IMR-90 (cell line): ENCODE measurements at regions not wholly inside any gene's neighbourhood (a gene's known extent, or its start where the extent isn't known, plus 50 kb on each side); places are given as distances from the start of the nearest gene placed in this dataset.

Experiments
- ATAC-seq: fragments of 200-7000 bp; cut with Tn5 transposase; 2 replicates; pipeline ENCODE4 v1.9.1; 2020; ENCODE audit warnings: low read depth, mild to moderate bottlenecking, moderate library complexity
- BruUV-seq: library from RNA; stranded (reverse); fragments of 400-500 nt; replicated peaks from 2 replicates; lab custom pipeline; 2021; lab: Mats Ljungman, UMichigan
- CTCF ChIA-PET: fragments of 300-600 bp; formaldehyde crosslinking; extraction: SDS; loops from one replicate; lab custom pipeline; 2021; ENCODE audit warnings: antibody characterized with exemption; lab: Yijun Ruan, JAX
- POLR2A ChIA-PET: fragments of 300-600 bp; sonication (Branson Sonifier 250); formaldehyde crosslinking; loops from one replicate; lab custom pipeline; 2022; ENCODE audit warnings: antibody characterized with exemption; ENCODE audit not compliant: unreplicated experiment; lab: Charles Lee
- DNase-seq: peaks from one replicate; pipeline ENCODE4 v3.0.0; 2013
- H2AFZ ChIP-seq: replicated peaks from 2 replicates; pipeline ENCODE3; 2013; ENCODE audit warnings: low read length, mild to moderate bottlenecking; ENCODE audit not compliant: poor library complexity
- H2AK5ac ChIP-seq: 2 replicates; pipeline ENCODE4 v1.6.1; 2013; ENCODE audit warnings: low read depth, low read length, inconsistent platforms
- H2AK9ac ChIP-seq: replicated peaks from 2 replicates; pipeline ENCODE3; 2013; ENCODE audit warnings: mild to moderate bottlenecking, low read depth, low read length, moderate library complexity; ENCODE audit not compliant: poor library complexity
- H2BK120ac ChIP-seq: 2 replicates; pipeline ENCODE4 v1.6.1; 2013; ENCODE audit warnings: low read depth, low read length, inconsistent platforms
- H2BK15ac ChIP-seq: 3 replicates; pipeline ENCODE4 v1.6.1; 2013; ENCODE audit warnings: low read depth, low read length, inconsistent platforms
- H2BK20ac ChIP-seq: 2 replicates; pipeline ENCODE4 v1.6.1; 2013; ENCODE audit warnings: low read depth, mild to moderate bottlenecking, inconsistent platforms, low read length, moderate library complexity
- H2BK5ac ChIP-seq: 2 replicates; pipeline ENCODE4 v1.6.1; 2013; ENCODE audit warnings: mild to moderate bottlenecking, low read depth, low read length, inconsistent platforms; ENCODE audit not compliant: poor library complexity, severe bottlenecking
- H3K14ac ChIP-seq: replicated peaks from 2 replicates; pipeline ENCODE4 v1.6.1; 2013; ENCODE audit warnings: low read depth, low read length, inconsistent platforms
- H3K18ac ChIP-seq: 2 replicates; pipeline ENCODE4 v1.6.1; 2013; ENCODE audit warnings: low read depth, low read length, control low read depth
- H3K23ac ChIP-seq: 2 replicates; pipeline ENCODE4 v1.6.1; 2013; ENCODE audit warnings: low read depth, low read length, inconsistent platforms
- H3K27ac ChIP-seq: 2 replicates; pipeline ENCODE4 v1.5.1; 2013; ENCODE audit warnings: mild to moderate bottlenecking, control low read depth, low read length; ENCODE audit not compliant: insufficient read depth
- H3K27me3 ChIP-seq: 2 replicates; pipeline ENCODE4 v1.6.1; 2013; ENCODE audit warnings: low read length; ENCODE audit not compliant: control insufficient read depth, insufficient read depth
- H3K36me3 ChIP-seq: 2 replicates; pipeline ENCODE4 v1.6.1; 2013; ENCODE audit warnings: low read length, mixed read lengths; ENCODE audit not compliant: control insufficient read depth, insufficient read depth
- H3K4ac ChIP-seq: 2 replicates; pipeline ENCODE4 v1.6.1; 2013; ENCODE audit warnings: low read depth, low read length, inconsistent platforms
- H3K4me1 ChIP-seq: 2 replicates; pipeline ENCODE4 v1.6.1; 2013; ENCODE audit warnings: low read length, mixed read lengths; ENCODE audit not compliant: control insufficient read depth, insufficient read depth
- H3K4me2 ChIP-seq: 2 replicates; pipeline ENCODE4 v1.6.1; 2013; ENCODE audit warnings: low read depth, mild to moderate bottlenecking, control low read depth, low read length, moderate library complexity
- H3K4me3 ChIP-seq: 2 replicates; pipeline ENCODE4 v1.5.1; 2013; ENCODE audit warnings: low read depth, mild to moderate bottlenecking, control low read depth, low read length, moderate library complexity; ENCODE audit not compliant: insufficient read depth
- H3K56ac ChIP-seq: 2 replicates; pipeline ENCODE4 v1.6.1; 2013; ENCODE audit warnings: low read length, inconsistent platforms; ENCODE audit not compliant: insufficient read depth; ENCODE audit errors: extremely low read depth
- H3K79me1 ChIP-seq, 2 experiments: 2 replicates each; pipeline ENCODE4 v1.6.1; 2013; ENCODE audit warnings: low read length in 2 of 2, inconsistent platforms in 1 of 2, low read depth in 1 of 2
- H3K9ac ChIP-seq: 2 replicates; pipeline ENCODE4 v1.6.1; 2013; ENCODE audit warnings: low read depth, low read length, control low read depth
- H3K9me1 ChIP-seq: 2 replicates; pipeline ENCODE4 v1.6.1; 2013; ENCODE audit warnings: low read length, inconsistent platforms; ENCODE audit not compliant: insufficient read depth
- H3K9me3 ChIP-seq: 2 replicates; pipeline ENCODE4 v1.6.1; 2013; ENCODE audit warnings: low read length; ENCODE audit not compliant: control insufficient read depth, insufficient read depth
- H4K20me1 ChIP-seq: 2 replicates; pipeline ENCODE4 v1.6.1; 2013; ENCODE audit warnings: low read length, inconsistent platforms; ENCODE audit not compliant: insufficient read depth
- H4K5ac ChIP-seq: 2 replicates; pipeline ENCODE4 v1.6.1; 2013; ENCODE audit warnings: mild to moderate bottlenecking, low read depth, low read length, control low read depth
- H4K8ac ChIP-seq, 2 experiments: 2 replicates each; pipeline ENCODE4 v1.6.1; 2013; ENCODE audit warnings: low read depth in 2 of 2, low read length in 2 of 2, control low read depth in 1 of 2, inconsistent platforms in 1 of 2
- H4K91ac ChIP-seq: 2 replicates; pipeline ENCODE4 v1.6.1; 2013; ENCODE audit warnings: low read depth, low read length, inconsistent platforms; ENCODE audit not compliant: insufficient read depth
- BHLHE40 ChIP-seq: fragments of 150-350 bp; IDR thresholded peaks from 2 replicates; pipeline ENCODE4 v1.6.1; 2016; ENCODE audit warnings: mild to moderate bottlenecking, low read depth, low read length
- CHD1 ChIP-seq: IDR thresholded peaks from 2 replicates; pipeline ENCODE4 v1.6.1; 2012; ENCODE audit warnings: low read depth, low read length, improper control_type of control experiment
- ELK1 ChIP-seq: fragments of 150-350 bp; IDR thresholded peaks from 2 replicates; pipeline ENCODE4 v1.6.1; 2016; ENCODE audit warnings: low read depth, mild to moderate bottlenecking, low read length, moderate library complexity, borderline replicate concordance
- FOS ChIP-seq: fragments of 150-350 bp; IDR thresholded peaks from 2 replicates; pipeline ENCODE4 v1.6.1; 2016; ENCODE audit warnings: low read depth, low read length
- MAZ ChIP-seq: IDR thresholded peaks from 2 replicates; pipeline ENCODE4 v1.6.1; 2012; ENCODE audit warnings: low read depth, mild to moderate bottlenecking, low read length, improper control_type of control experiment, moderate library complexity, borderline replicate concordance
- MXI1 ChIP-seq: IDR thresholded peaks from 2 replicates; pipeline ENCODE4 v1.6.1; 2012; ENCODE audit warnings: low read depth, mild to moderate bottlenecking, low read length, moderate library complexity, borderline replicate concordance
- NFE2L2 ChIP-seq: fragments of 150-350 bp; IDR thresholded peaks from 2 replicates; pipeline ENCODE4 v1.6.1; 2016; ENCODE audit warnings: low read depth, mild to moderate bottlenecking, low read length
- POLR2A ChIP-seq: IDR thresholded peaks from 2 replicates; pipeline ENCODE4 v1.6.1; 2012; ENCODE audit warnings: mild to moderate bottlenecking, low read depth, low read length
- RFX5 ChIP-seq: IDR thresholded peaks from 2 replicates; pipeline ENCODE4 v1.8.0; 2012; ENCODE audit warnings: low read depth, mild to moderate bottlenecking, low read length, moderate library complexity
- WGBS, 2 experiments: methylation state at CpG; one replicate each; pipeline versions ENCODE4 v1.1.5 to v1.1.7; 2013; ENCODE audit warnings: missing lambda C conversion rate in 2 of 2; ENCODE audit not compliant: insufficient read length in 1 of 2; ENCODE audit errors: extremely low coverage in 2 of 2; 5-methylcytosine and 5-hydroxymethylcytosine counted together
- dilution Hi-C: fragments of 300-500 bp; cut with HindIII; formaldehyde crosslinking; loops from one replicate; pipeline ENCODE4 v1.14.3; 2018; ENCODE audit warnings: low sequenced_read_pairs; ENCODE audit not compliant: unreplicated experiment
- in situ Hi-C: fragments of 300-500 bp; cut with MboI; formaldehyde crosslinking; loops from 3 replicates; pipeline ENCODE4 v1.14.3; 2019; ENCODE audit warnings: low sequenced_read_pairs, inconsistent platforms, mixed read lengths
- intact Hi-C: fragments of 100-400 bp; cut with micrococcal nuclease; formaldehyde crosslinking; loops from 2 replicates; pipeline ENCODE4 v1.10.0; 2022
- TF ChIP-seq, protein P1 (sequence below): fragments of 150-350 bp; IDR thresholded peaks from 2 replicates; pipeline ENCODE4 v1.6.1; 2017; ENCODE audit warnings: mild to moderate bottlenecking, antibody characterized with exemption, low read length, low read depth

DNA sequence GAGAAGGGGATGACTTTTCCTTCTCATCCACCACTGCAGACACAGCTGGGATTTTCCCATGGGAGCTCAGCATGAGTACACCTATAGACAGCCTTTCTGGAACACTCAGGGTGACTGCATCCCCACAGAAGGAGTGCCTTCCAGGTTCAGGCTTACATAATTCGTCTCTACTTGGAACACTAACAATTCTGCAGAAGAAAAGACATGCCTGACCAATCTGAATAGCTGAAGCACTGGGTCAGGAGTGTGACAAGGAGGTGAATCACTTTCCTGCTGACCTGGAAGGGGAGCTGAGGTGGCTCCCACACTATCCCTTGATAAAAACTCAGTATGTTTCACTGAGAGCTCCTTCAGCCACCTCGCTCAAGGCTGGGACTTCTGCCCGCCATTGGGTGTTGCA is 425.3 kb downstream of the TLR4 start:
- H4K5ac ChIP-seq = no peak overlapping the region
- H4K20me1 ChIP-seq = no peaks in the 10 kb centered on the region
- H2AFZ ChIP-seq = no peak overlapping the region
- H3K4me2 ChIP-seq = no peak overlapping the region
- no peaks in the 10 kb centered on the region for H3K79me1 ChIP-seq
- no peak overlapping the region for H2AK9ac ChIP-seq
- H2BK15ac ChIP-seq = no peak overlapping the region
- no peak overlapping the region for H3K4me3 ChIP-seq
- H3K4me1 ChIP-seq = no peaks in the 10 kb centered on the region
- ATAC-seq (no peak), DNase-seq (no peak)
- H3K9ac ChIP-seq = no peak overlapping the region
- no peak overlapping the region for H3K56ac ChIP-seq
- no peak overlapping the region for H3K18ac ChIP-seq
- in situ Hi-C loops = no loop called here
- no CpG with 5 or more reads among the region's 3 CpGs for WGBS, 2 experiments
- no peak overlapping the region for H4K91ac ChIP-seq
- no peak overlapping the region for H3K27ac ChIP-seq
- H2BK120ac ChIP-seq = no peak overlapping the region
- no peak overlapping the region for H2BK5ac ChIP-seq
- dilution Hi-C loops = no loop called here
- H3K4ac ChIP-seq = no peak overlapping the region
- H3K36me3 ChIP-seq = no peaks in the 10 kb centered on the region
- intact Hi-C loops = no loop called here
- TF ChIP-seq RFX5 (no peak), POLR2A (no peak), MAZ (no peak), MXI1 (no peak), NFE2L2 (no peak), BHLHE40 (no peak), FOS (no peak), ELK1 (no peak), CHD1 (no peak)
- TF ChIP-seq, protein P1, sequence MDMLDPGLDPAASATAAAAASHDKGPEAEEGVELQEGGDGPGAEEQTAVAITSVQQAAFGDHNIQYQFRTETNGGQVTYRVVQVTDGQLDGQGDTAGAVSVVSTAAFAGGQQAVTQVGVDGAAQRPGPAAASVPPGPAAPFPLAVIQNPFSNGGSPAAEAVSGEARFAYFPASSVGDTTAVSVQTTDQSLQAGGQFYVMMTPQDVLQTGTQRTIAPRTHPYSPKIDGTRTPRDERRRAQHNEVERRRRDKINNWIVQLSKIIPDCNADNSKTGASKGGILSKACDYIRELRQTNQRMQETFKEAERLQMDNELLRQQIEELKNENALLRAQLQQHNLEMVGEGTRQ = no peak
- no TSS peak for BruUV-seq
- no peak overlapping the region for H3K14ac ChIP-seq
- CTCF ChIA-PET = no interaction called here
- H3K9me3 ChIP-seq = peaks cover 10% of the 10 kb centered on the region
- no peak overlapping the region for H2BK20ac ChIP-seq
- H2AK5ac ChIP-seq = no peak overlapping the region
- no peaks in the 10 kb centered on the region for H3K9me1 ChIP-seq
- no peaks in the 10 kb centered on the region for H3K27me3 ChIP-seq
- POLR2A ChIA-PET = no interaction called here
- no peak overlapping the region for H4K8ac ChIP-seq
- no peak overlapping the region for H3K23ac ChIP-seq
